GM08714 (cell line): ENCODE measurements at regions not wholly inside any gene's neighbourhood (a gene's known extent, or its start where the extent isn't known, plus 50 kb on each side); places are given as distances from the start of the nearest gene placed in this dataset.

Experiments used
- H3K4me3 ChIP-seq: fragments of 200-500 bp; sonication (Bioruptor generic); 2 replicates; pipeline ENCODE4 v1.5.1; 2014; ENCODE audit warnings: mild to moderate bottlenecking, low read length, inconsistent platforms
- ZNF274 ChIP-seq: IDR thresholded peaks from 2 replicates; pipeline ENCODE4 v1.6.1; 2012; ENCODE audit warnings: mild to moderate bottlenecking, low read depth, low read length

- TF ChIP-seq ZNF274 = no peak
- H3K4me3 ChIP-seq = no peak overlapping the region
These were observed 64.7 kb upstream of the RIOK3 start for GRCh38 chr18:23388357-23388756.

- no peak overlapping the region for H3K4me3 ChIP-seq
- no peak for TF ChIP-seq ZNF274
These were observed 61.9 kb upstream of the RIOK3 start for GRCh38 chr18:23391156-23391555.

GRCh38 chr18:23397907-23398306 is 55.2 kb upstream of the RIOK3 start:
- no peak for TF ChIP-seq ZNF274
- H3K4me3 ChIP-seq = no peak overlapping the region

- no peak overlapping the region for H3K4me3 ChIP-seq
- TF ChIP-seq ZNF274 = no peak
These were observed 54.7 kb upstream of the RIOK3 start for GRCh38 chr18:23398401-23398800.

GRCh38 chr18:23399067-23399466 is 54.0 kb upstream of the RIOK3 start:
- no peak overlapping the region for H3K4me3 ChIP-seq
- no peak for TF ChIP-seq ZNF274

- H3K4me3 ChIP-seq = no peak overlapping the region
- TF ChIP-seq ZNF274 = no peak
These were observed 52.2 kb upstream of the RIOK3 start for GRCh38 chr18:23400918-23401317.

- H3K4me3 ChIP-seq = no peak overlapping the region
- no peak for TF ChIP-seq ZNF274
These were observed 51.4 kb upstream of the RIOK3 start for GRCh38 chr18:23401400-23402347.
